Neural progenitor cell (in vitro differentiated cells): ENCODE measurements at regions not wholly inside any gene's neighbourhood (a gene's known extent, or its start where the extent isn't known, plus 50 kb on each side); places are given as distances from the start of the nearest gene placed in this dataset.

Source experiments
- EZH2 ChIP-seq: fragments of 200-600 bp; sonication (generic); IDR thresholded peaks from 2 replicates; pipeline ENCODE4 v1.6.1; 2017; ENCODE audit warnings: antibody characterized with exemption, mild to moderate bottlenecking, moderate library complexity
- TF ChIP-seq, protein P1 (sequence below): fragments of 200-600 bp; sonication (generic); IDR thresholded peaks from 2 replicates; pipeline ENCODE4 v1.5.1; 2017; ENCODE audit warnings: antibody characterized with exemption, mild to moderate bottlenecking

DNA sequence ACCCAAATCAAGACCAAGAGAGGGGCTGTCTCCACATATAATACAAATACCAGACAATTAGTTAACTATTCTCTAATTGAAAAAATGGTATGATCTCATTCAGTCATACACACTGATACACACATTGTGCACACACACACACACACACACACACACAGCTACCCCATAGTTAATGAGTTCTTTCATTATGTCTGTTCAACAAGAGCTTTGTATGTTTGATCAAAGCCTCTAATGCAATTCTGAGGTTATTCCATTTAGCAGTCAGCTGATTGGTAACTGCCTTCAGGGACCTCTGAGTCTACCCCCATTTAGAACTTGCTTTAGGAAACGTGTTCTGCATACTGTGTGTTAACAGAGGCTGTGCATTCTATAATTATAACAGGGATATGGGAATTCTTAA, 741.4 kb upstream of the LRRTM4 start:
- TF ChIP-seq, protein P1, sequence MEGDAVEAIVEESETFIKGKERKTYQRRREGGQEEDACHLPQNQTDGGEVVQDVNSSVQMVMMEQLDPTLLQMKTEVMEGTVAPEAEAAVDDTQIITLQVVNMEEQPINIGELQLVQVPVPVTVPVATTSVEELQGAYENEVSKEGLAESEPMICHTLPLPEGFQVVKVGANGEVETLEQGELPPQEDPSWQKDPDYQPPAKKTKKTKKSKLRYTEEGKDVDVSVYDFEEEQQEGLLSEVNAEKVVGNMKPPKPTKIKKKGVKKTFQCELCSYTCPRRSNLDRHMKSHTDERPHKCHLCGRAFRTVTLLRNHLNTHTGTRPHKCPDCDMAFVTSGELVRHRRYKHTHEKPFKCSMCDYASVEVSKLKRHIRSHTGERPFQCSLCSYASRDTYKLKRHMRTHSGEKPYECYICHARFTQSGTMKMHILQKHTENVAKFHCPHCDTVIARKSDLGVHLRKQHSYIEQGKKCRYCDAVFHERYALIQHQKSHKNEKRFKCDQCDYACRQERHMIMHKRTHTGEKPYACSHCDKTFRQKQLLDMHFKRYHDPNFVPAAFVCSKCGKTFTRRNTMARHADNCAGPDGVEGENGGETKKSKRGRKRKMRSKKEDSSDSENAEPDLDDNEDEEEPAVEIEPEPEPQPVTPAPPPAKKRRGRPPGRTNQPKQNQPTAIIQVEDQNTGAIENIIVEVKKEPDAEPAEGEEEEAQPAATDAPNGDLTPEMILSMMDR, result no peak
- no peak for TF ChIP-seq EZH2
